ENCODE measurements at regions not wholly inside any gene's neighbourhood (a gene's known extent, or its start where the extent isn't known, plus 50 kb on each side); places are given as distances from the start of the nearest gene placed in this dataset.

DNA sequence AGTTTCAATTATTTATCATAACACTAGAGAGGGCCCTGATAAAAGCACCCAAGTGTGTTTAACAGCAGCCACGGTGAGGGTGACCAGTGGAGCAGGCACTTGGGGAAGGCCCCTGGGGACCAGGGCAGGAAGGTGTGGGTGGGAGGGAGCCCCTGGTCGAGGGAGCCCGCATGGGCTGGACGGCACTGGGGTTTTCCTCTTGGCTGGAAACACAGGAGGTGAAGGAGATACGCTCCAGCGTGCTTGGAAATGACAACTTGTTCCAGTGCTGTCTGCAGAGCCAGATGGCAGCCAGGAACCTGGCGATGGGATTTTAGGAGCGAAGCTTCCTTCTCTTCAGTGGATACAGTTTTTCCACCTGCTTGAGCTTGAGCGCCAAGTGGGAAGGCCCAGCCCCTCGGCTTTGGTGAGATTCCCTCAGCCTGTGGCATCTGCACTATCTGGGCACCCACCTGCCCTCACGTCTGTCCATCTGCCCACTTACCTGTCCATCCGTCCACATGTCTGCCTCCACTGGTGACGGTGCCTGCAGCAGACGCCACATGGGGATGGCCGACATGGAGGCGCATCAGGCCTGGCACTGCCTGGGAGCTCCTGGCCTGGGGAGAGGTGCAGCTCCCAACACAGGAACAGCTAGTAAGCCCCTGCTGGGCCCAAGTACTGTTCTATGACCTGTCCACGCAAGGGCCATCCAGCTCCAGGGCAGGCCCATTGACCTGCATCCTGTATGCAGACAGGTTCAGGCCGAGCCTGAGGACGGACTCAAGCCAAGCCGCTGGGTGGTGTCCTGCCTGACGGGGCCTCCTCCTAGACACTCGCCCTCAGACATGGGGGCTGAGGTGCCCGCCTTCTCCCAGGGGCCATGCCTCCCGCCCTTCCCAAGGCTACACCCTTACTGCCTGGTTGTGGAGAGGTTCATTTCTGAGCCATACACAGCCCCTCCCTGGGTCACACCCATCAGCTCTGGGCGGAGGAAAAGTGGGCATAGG, 192.2 kb upstream of the C14orf180 start:
- Mint-ChIP-seq H3K36me3 (ENCODE audit: insufficient read depth in 2 of 2) (no peaks in the 10 kb centered on the region), H3K27ac (no peak overlapping the region), H3K9me3 (no peaks in the 10 kb centered on the region), H3K27me3 (ENCODE audit: low read depth) (no peaks in the 10 kb centered on the region), H3K4me3 (no peak overlapping the region), H3K4me1 (ENCODE audit: low read depth) (peaks cover 23% of the 10 kb centered on the region)
- DNase-seq (no peak), ATAC-seq (replicated peaks in 1 of 2) (no peak)

GRCh38 chr14:104388011-104388521, 191.5 kb upstream of the C14orf180 start:
- Mint-ChIP-seq H3K27me3 (ENCODE audit: low read depth) (no peaks in the 10 kb centered on the region), H3K27ac (no peak overlapping the region), H3K4me3 (no peak overlapping the region), H3K36me3 (ENCODE audit: insufficient read depth in 2 of 2) (no peaks in the 10 kb centered on the region), H3K9me3 (no peaks in the 10 kb centered on the region), H3K4me1 (ENCODE audit: low read depth) (peaks cover 24% of the 10 kb centered on the region)
- ATAC-seq (replicated peaks in 1 of 2) (no peak), DNase-seq (no peak)

GRCh38 chr14:104388541-104389325, 190.8 kb upstream of the C14orf180 start:
- DNase-seq, result no peak
- Mint-ChIP-seq H3K27ac (no peak overlapping the region), H3K4me3 (no peak overlapping the region), H3K36me3 (ENCODE audit: insufficient read depth in 2 of 2) (no peaks in the 10 kb centered on the region), H3K9me3 (no peaks in the 10 kb centered on the region), H3K27me3 (ENCODE audit: low read depth) (no peaks in the 10 kb centered on the region), H3K4me1 (ENCODE audit: low read depth) (peaks cover 29% of the 10 kb centered on the region)
- ATAC-seq (replicated peaks in 1 of 2), result no peak

DNA sequence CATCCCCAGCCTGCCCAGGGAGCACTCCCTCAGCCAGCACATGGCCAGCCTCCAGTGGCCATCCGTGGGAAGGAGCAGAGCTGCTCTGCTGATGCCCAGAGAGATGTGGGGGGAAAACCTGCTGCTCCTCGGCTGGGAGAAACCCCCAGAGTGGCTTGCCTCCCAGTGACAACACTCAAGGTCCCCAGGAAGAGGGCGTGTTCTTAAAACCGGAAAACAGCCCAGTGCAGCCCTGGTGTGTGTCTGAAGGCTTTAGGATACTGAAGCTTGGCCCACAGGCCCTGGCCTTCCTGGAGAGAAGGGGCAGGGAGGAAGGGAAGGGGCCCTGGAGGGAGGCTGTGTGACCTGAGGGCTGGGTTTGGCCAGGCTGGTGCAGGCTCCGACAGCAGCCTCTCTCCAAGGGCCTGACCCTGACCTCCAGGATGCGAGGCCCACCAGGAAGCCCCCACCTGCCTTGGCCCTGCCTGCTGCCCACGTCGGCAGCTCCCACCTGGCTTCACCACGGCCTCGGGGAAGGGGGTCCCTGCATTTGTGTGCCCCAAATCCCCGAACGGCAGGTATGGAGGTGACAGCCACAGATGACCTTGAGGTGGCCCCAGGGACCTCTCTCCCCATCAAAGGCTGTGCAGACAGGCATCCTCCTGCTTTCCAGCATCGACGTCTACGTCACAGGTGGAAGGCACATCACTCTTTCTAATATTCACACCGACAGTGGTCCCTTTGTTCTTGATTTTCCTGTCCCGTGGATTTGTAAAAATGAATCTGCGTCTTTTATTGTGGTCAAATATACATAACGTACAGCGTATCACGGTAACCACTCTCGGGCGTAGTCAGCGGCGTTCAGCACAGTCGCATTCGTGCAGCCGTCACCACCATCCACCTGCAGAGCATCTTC, 190.0 kb upstream of the C14orf180 start:
- DNase-seq (no peak), ATAC-seq (replicated peaks in 1 of 2) (peak in 1 of 2 donors; percentile 38)
- H3K27me3 Mint-ChIP-seq (ENCODE audit: low read depth), result no peaks in the 10 kb centered on the region
- H3K9me3 Mint-ChIP-seq, result no peaks in the 10 kb centered on the region
- H3K4me1 Mint-ChIP-seq (ENCODE audit: low read depth), result peaks cover 37% of the 10 kb centered on the region
- no peaks in the 10 kb centered on the region for H3K36me3 Mint-ChIP-seq (ENCODE audit: insufficient read depth in 2 of 2)
- H3K27ac Mint-ChIP-seq, result peak overlapping the region; percentile 56
- peak overlapping the region in 1 of 2 donors; percentile 5 for H3K4me3 Mint-ChIP-seq

DNA sequence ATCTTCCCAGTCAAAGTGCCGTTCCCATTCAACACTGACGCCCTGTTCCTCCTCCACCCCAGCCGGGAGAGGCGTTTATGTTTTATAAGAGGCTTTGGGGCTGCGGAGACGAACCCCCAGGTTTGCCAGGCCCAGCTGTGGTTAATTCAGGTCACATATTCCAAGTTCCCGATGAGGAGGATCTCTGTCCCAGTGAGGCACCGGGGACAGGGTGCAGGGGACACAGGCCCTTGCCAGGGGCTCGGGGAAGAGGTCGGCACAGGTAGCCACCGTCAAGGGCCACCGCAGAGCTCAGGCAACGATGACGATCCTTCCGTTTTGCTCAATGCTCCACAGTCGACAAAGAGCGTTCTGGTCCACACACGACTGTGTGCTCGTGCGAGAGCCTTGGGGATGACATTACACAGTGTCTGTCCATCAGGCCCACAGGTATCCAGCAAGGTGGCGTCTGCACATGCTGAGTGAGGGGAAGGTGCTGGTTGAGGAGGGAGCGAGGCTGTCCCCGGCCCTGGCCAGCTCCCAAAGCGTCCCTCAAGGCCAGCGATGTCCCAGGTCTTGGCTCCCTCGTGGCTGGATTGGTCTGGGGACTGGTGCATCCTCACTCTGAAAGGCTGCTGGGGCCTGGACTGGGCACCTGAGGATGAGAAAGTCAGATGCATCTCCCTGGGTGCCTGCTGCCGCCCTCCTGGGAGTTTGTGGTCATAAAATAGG, 189.2 kb upstream of the C14orf180 start:
- no peaks in the 10 kb centered on the region for H3K27me3 Mint-ChIP-seq (ENCODE audit: low read depth)
- no peaks in the 10 kb centered on the region for H3K36me3 Mint-ChIP-seq (ENCODE audit: insufficient read depth in 2 of 2)
- DNase-seq (no peak), ATAC-seq (replicated peaks in 1 of 2) (no peak)
- no peaks in the 10 kb centered on the region for H3K9me3 Mint-ChIP-seq
- no peak overlapping the region for H3K27ac Mint-ChIP-seq
- H3K4me1 Mint-ChIP-seq (ENCODE audit: low read depth), result peaks cover 45% of the 10 kb centered on the region
- H3K4me3 Mint-ChIP-seq, result peak overlapping the region in 1 of 2 donors; percentile 5

GRCh38 chr14:104390941-104391901, 188.3 kb upstream of the C14orf180 start:
- no peak for ATAC-seq (replicated peaks in 1 of 2)
- Mint-ChIP-seq H3K4me1 (ENCODE audit: low read depth) (peaks cover 50% of the 10 kb centered on the region), H3K27me3 (ENCODE audit: low read depth) (no peaks in the 10 kb centered on the region), H3K36me3 (ENCODE audit: insufficient read depth in 2 of 2) (no peaks in the 10 kb centered on the region), H3K9me3 (no peaks in the 10 kb centered on the region), H3K4me3 (no peak overlapping the region), H3K27ac (no peak overlapping the region)
- DNase-seq, result no peak

- Mint-ChIP-seq H3K27me3 (ENCODE audit: low read depth) (no peaks in the 10 kb centered on the region), H3K9me3 (peaks cover 0 to 2% of the 10 kb centered on the region in 2 donors), H3K4me3 (no peak overlapping the region), H3K36me3 (ENCODE audit: insufficient read depth in 2 of 2) (no peaks in the 10 kb centered on the region), H3K4me1 (ENCODE audit: low read depth) (peaks cover 50% of the 10 kb centered on the region), H3K27ac (peak overlapping the region; percentile 32)
- ATAC-seq (replicated peaks in 1 of 2), result no peak
- DNase-seq, result no peak
These were observed 187.6 kb upstream of the C14orf180 start for GRCh38 chr14:104392001-104392395.

- Mint-ChIP-seq H3K9me3 (peaks cover 1 to 3% of the 10 kb centered on the region in 2 donors), H3K36me3 (ENCODE audit: insufficient read depth in 2 of 2) (peaks cover 0 to 4% of the 10 kb centered on the region in 2 donors), H3K4me1 (ENCODE audit: low read depth) (peaks cover 50% of the 10 kb centered on the region), H3K4me3 (no peak overlapping the region), H3K27ac (no peak overlapping the region), H3K27me3 (ENCODE audit: low read depth) (no peaks in the 10 kb centered on the region)
- DNase-seq, result no peak
- no peak for ATAC-seq (replicated peaks in 1 of 2)
These were observed 187.0 kb upstream of the C14orf180 start for GRCh38 chr14:104392396-104393198.

- DNase-seq (no peak), ATAC-seq (replicated peaks in 1 of 2) (peak; percentile 6 to 8)
- Mint-ChIP-seq H3K27me3 (ENCODE audit: low read depth) (no peaks in the 10 kb centered on the region), H3K4me1 (ENCODE audit: low read depth) (peaks cover 50% of the 10 kb centered on the region), H3K36me3 (ENCODE audit: insufficient read depth in 2 of 2) (peaks cover 0 to 8% of the 10 kb centered on the region in 2 donors), H3K4me3 (peak overlapping the region; percentile 24 to 38), H3K27ac (peak overlapping the region; percentile 34), H3K9me3 (peaks cover 4 to 5% of the 10 kb centered on the region in 2 donors)
These were observed 186.2 kb upstream of the C14orf180 start for GRCh38 chr14:104393199-104393897.

GRCh38 chr14:104393898-104394381, 185.6 kb upstream of the C14orf180 start:
- H3K4me1 Mint-ChIP-seq (ENCODE audit: low read depth), result peaks cover 51% of the 10 kb centered on the region
- DNase-seq (peak; percentile 56 to 57), ATAC-seq (replicated peaks in 1 of 2) (peak; percentile 80)
- no peaks in the 10 kb centered on the region for H3K27me3 Mint-ChIP-seq (ENCODE audit: low read depth)
- peak overlapping the region; percentile 5 to 38 for H3K4me3 Mint-ChIP-seq
- peaks cover 0 to 8% of the 10 kb centered on the region in 2 donors for H3K36me3 Mint-ChIP-seq (ENCODE audit: insufficient read depth in 2 of 2)
- peaks cover 4 to 5% of the 10 kb centered on the region in 2 donors for H3K9me3 Mint-ChIP-seq
- H3K27ac Mint-ChIP-seq, result no peak overlapping the region

Data from activated T-cell treated with anti-CD3 and anti-CD28 coated beads, Interleukin-2, amount 50 U/mL, for 72 hours (primary cell).